Motor neuron (in vitro differentiated cells): ENCODE measurements at regions not wholly inside any gene's neighbourhood (a gene's known extent, or its start where the extent isn't known, plus 50 kb on each side); places are given as distances from the start of the nearest gene placed in this dataset.

Experiments
- ATAC-seq, 8 experiments: fragments of 200-7000 bp; cut with Tn5 transposase; replicated peaks in 6 of 8; 2 replicates each; pipeline ENCODE4 v1.8.0; 2021; ENCODE audit warnings: mild to moderate bottlenecking in 8 of 8, moderate library complexity in 8 of 8
- H3K27ac ChIP-seq, 2 donors: fragments of 250-450 bp; sonication (Bioruptor Pico); 2 replicates each; pipeline ENCODE4 v1.9.0; 2021; ENCODE audit warnings: antibody characterized with exemption in 2 of 2, mild to moderate bottlenecking in 2 of 2, moderate library complexity in 1 of 2
- H3K4me1 ChIP-seq, 2 donors: fragments of 250-450 bp; sonication (Bioruptor Pico); replicated peaks in 1 of 2; 2 replicates each; pipeline ENCODE4 v1.6.1; 2021; ENCODE audit warnings: antibody characterized with exemption in 2 of 2, mild to moderate bottlenecking in 2 of 2, moderate library complexity in 1 of 2
- H3K4me3 ChIP-seq, 5 donors: fragments of 250-450 bp; sonication (Bioruptor Pico); 2 replicates each; pipeline ENCODE4 v1.9.0; 2021; ENCODE audit warnings: antibody characterized with exemption in 5 of 5, mild to moderate bottlenecking in 5 of 5, moderate library complexity in 4 of 5
- WGBS, 10 experiments: fragments of 450-650 bp; shearing (Covaris generic); methylation state at CpG; one replicate each; pipeline ENCODE4 v1.0.0; 2022; 5-methylcytosine and 5-hydroxymethylcytosine counted together
- in situ Hi-C, 9 experiments: fragments of 400-800 bp; cut with MboI; loops; one replicate each; pipeline ENCODE4 v1.15.0; 2021; ENCODE audit warnings: low sequenced_read_pairs in 9 of 9, low pct_unique_long_range_greater_than_20kb in 2 of 9; ENCODE audit not compliant: unreplicated experiment in 9 of 9

- 0 to 100% (median 90%) methylated on average over 1 to 5 of the region's 5 CpGs for WGBS, 10 experiments
- Histone ChIP-seq H3K4me1 (peaks cover 0 to 7% of the 10 kb centered on the region in 2 donors), H3K27ac (no peak overlapping the region), H3K4me3 (no peak overlapping the region)
- in situ Hi-C loops: no loop called here
- no peak for ATAC-seq
Observed at GRCh38 chr2:41141146-41141791, 689.4 kb upstream of the SLC8A1 start.

GRCh38 chr2:41142478-41142877 lies 690.6 kb upstream of the SLC8A1 start:
- WGBS, 10 experiments: 0 to 14% (median 7%) methylated on average over 1 of the region's 1 CpG; no CpG with 5 or more reads in 5 of the 10 experiments
- ATAC-seq: peak in 5 of 8 experiments; percentile 14 to 64 (median 27)
- in situ Hi-C loops: no loop called here
- no peak overlapping the region for H3K27ac ChIP-seq
- peaks cover 0 to 7% of the 10 kb centered on the region in 2 donors for H3K4me1 ChIP-seq
- no peak overlapping the region for H3K4me3 ChIP-seq

- WGBS, 10 experiments: 0 to 100% (median 72%) methylated on average over 1 of the region's 1 CpG; no CpG with 5 or more reads in 2 of the 10 experiments
- Histone ChIP-seq H3K4me3 (no peak overlapping the region), H3K27ac (no peak overlapping the region), H3K4me1 (peaks cover 0 to 7% of the 10 kb centered on the region in 2 donors)
- ATAC-seq: no peak
- in situ Hi-C loops: no loop called here
Observed at GRCh38 chr2:41145066-41145465, 693.2 kb upstream of the SLC8A1 start.

- in situ Hi-C loops: no loop called here
- no peak overlapping the region for H3K27ac ChIP-seq
- no peak for ATAC-seq
- WGBS, 10 experiments: 0 to 90% (median 67%) methylated on average over 1 of the region's 1 CpG; no CpG with 5 or more reads in 1 of the 10 experiments
- H3K4me1 ChIP-seq: no peaks in the 10 kb centered on the region
- H3K4me3 ChIP-seq: no peak overlapping the region
Observed at GRCh38 chr2:41149054-41149453, 697.2 kb upstream of the SLC8A1 start.

- no peak for ATAC-seq
- H3K4me3 ChIP-seq: no peak overlapping the region
- 58 to 100% (median 84%) methylated on average over 2 to 4 of the region's 4 CpGs; no CpG with 5 or more reads in 1 of the 10 experiments for WGBS, 10 experiments
- H3K4me1 ChIP-seq: no peaks in the 10 kb centered on the region
- in situ Hi-C loops: no loop called here
- no peak overlapping the region for H3K27ac ChIP-seq
Observed at GRCh38 chr2:41151746-41152145, 699.9 kb upstream of the SLC8A1 start.

DNA sequence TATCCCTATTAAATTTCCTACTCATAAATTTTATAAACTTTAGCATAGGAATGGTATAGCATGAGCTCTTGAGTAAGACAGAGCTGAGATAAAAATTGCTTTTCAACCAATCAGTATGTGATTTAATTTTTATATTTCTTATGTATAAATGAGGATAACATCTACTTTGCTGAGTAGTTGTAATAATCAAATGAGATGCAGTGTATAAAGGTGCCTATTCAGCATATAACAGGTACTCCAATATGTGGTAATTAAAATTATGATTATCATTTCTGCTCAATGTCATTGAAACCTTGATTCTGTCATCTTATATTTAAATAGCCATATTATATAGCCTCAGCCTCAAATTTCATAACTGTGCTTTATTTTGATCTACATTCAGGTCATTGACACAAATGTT lies 700.4 kb upstream of the SLC8A1 start:
- H3K4me3 ChIP-seq: no peak overlapping the region
- ATAC-seq: no peak
- in situ Hi-C loops: no loop called here
- no peaks in the 10 kb centered on the region for H3K4me1 ChIP-seq
- H3K27ac ChIP-seq: no peak overlapping the region

DNA sequence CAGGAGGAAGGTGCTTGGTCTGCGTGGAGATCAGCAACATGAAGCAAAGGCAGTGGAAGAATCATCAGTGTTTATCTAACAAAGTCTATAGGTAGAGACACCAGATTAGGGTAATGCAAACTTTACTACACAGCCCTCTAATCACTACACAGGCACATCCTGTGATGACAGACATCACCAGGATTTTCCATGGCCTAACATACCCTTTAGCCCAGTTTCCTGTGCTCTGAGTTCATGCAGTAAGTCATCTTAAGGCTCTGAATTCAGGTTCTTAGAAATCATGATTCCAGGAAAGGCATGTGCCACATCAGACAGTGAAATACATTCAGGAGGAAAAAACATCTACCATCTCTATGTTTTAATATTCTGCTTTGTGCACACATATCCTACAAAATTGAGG lies 708.5 kb upstream of the SLC8A1 start:
- in situ Hi-C loops: no loop called here
- Histone ChIP-seq H3K27ac (no peak overlapping the region), H3K4me1 (no peaks in the 10 kb centered on the region), H3K4me3 (no peak overlapping the region)
- no peak for ATAC-seq
- 0 to 100% (median 83%) methylated on average over 1 of the region's 1 CpG; no CpG with 5 or more reads in 3 of the 10 experiments for WGBS, 10 experiments

- Histone ChIP-seq H3K27ac (no peak overlapping the region), H3K4me1 (peaks cover 0 to 4% of the 10 kb centered on the region in 2 donors), H3K4me3 (no peak overlapping the region)
- no peak for ATAC-seq
- 0 to 100% (median 81%) methylated on average over 1 to 2 of the region's 2 CpGs; no CpG with 5 or more reads in 4 of the 10 experiments for WGBS, 10 experiments
- in situ Hi-C loops: no loop called here
Observed at GRCh38 chr2:41167014-41167413, 715.1 kb upstream of the SLC8A1 start.

GRCh38 chr2:41169744-41170143 lies 717.9 kb upstream of the SLC8A1 start:
- WGBS, 10 experiments: 8 to 100% (median 75%) methylated on average over 2 of the region's 2 CpGs; no CpG with 5 or more reads in 5 of the 10 experiments
- Histone ChIP-seq H3K4me1 (peaks cover 0 to 4% of the 10 kb centered on the region in 2 donors), H3K4me3 (no peak overlapping the region), H3K27ac (no peak overlapping the region)
- in situ Hi-C loops: no loop called here
- ATAC-seq: no peak

DNA sequence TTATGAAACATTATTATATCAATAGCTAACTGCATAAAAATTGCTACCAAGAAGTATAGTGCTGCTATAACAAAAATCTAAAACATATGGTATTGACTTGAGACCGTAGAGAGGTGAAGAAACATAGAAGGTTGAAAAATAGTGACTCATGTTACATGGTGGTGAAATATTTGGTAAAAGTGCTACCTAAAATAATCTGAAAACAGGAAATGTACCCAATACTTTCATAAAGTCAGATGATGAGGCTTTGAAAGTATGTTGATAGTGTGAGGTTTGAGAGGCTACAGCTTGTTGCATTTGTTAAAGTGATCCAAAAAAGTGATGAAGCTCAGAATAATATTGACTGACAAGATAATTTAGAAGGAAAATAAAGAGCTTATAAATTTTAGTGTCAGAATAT lies 718.7 kb upstream of the SLC8A1 start:
- Histone ChIP-seq H3K4me3 (no peak overlapping the region), H3K27ac (no peak overlapping the region), H3K4me1 (peaks cover 0 to 4% of the 10 kb centered on the region in 2 donors)
- WGBS, 10 experiments: 29 to 100% (median 92%) methylated on average over 1 of the region's 1 CpG; no CpG with 5 or more reads in 1 of the 10 experiments
- no peak for ATAC-seq
- in situ Hi-C loops: no loop called here

GRCh38 chr2:41180387-41180786 lies 728.5 kb upstream of the SLC8A1 start:
- 0 to 100% (median 63%) methylated on average over 1 to 2 of the region's 2 CpGs; no CpG with 5 or more reads in 2 of the 10 experiments for WGBS, 10 experiments
- H3K4me3 ChIP-seq: no peak overlapping the region
- no peaks in the 10 kb centered on the region for H3K4me1 ChIP-seq
- in situ Hi-C loops: no loop called here
- ATAC-seq: no peak
- no peak overlapping the region for H3K27ac ChIP-seq

DNA sequence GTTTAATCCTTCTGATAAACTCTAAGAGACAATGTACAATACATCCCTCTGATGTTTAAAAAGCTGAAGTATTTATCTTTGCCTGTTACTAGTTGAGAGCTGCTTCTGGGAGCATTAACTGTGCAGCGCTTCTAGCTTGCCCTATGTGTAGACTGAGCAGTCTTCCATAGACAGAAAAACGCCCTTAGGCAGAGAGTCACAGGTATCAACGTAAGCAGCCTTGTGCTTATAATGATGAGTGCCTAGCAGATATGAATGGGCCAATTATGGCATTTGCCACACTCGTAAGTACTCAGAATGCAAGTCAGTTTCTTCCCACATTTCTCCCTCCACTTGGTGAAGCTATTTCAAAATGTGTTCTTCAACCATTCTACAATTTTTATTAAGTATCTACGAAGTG lies 731.1 kb upstream of the SLC8A1 start:
- ATAC-seq: no peak
- in situ Hi-C loops: no loop called here
- 7 to 90% (median 43%) methylated on average over 1 to 5 of the region's 5 CpGs for WGBS, 10 experiments
- H3K4me3 ChIP-seq: no peak overlapping the region
- peaks cover 0 to 10% of the 10 kb centered on the region in 2 donors for H3K4me1 ChIP-seq
- no peak overlapping the region for H3K27ac ChIP-seq

DNA sequence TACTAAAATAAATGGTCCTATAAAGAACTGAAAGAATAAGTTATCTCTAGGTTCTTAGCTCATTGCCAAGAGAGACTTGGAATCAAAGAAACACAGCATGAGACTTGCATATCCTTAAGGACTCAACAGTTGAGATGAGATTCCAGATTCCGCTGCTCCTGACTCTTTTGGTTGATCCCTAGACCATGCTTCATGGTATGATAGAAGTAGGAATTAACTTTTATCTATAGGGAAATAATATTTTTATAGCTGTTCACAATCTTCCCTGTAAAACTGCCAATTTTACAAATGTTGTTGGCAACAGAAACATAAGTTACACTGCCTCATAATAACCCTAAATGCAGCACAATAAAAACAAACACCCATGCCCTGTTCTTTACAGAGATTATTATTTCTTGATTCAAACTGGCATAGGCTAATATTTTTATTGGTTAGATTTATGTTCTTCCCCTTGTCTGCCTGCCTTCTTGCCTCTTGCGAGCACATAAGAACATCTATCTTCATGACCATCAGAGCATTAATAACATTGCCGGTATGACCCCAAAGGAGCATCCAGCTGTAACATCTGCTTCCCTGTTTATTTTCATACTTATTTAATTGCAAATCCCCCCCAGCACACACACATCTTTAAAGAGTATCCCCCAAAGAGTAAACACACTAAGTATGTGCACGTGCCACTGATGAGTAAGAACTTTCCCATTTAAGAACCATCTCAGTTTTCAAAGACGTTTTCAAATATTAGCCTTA lies 735.7 kb upstream of the SLC8A1 start:
- ATAC-seq: peak in 3 of 8 experiments; percentile 41 to 82 (median 78)
- Histone ChIP-seq H3K4me1 (peaks cover 3 to 13% of the 10 kb centered on the region in 2 donors), H3K4me3 (no peak overlapping the region), H3K27ac (no peak overlapping the region)
- WGBS, 10 experiments: 20 to 92% (median 58%) methylated on average over 1 to 5 of the region's 5 CpGs
- in situ Hi-C loops: no loop called here
